Esophagus squamous epithelium (tissue), 4 donors: ENCODE measurements at regions not wholly inside any gene's neighbourhood (a gene's known extent, or its start where the extent isn't known, plus 50 kb on each side); places are given as distances from the start of the nearest gene placed in this dataset.

Source experiments
- CTCF ChIP-seq, 6 experiments: fragments of 450-650 bp in 4 of 6; fragments of 200-600 bp in 2 of 6; sonication (generic) in 2 of 6; IDR thresholded peaks; one replicate each; pipeline ENCODE4 v1.5.1; 2016 to 2019; ENCODE audit warnings: antibody characterized with exemption in 6 of 6, mild to moderate bottlenecking in 4 of 6, moderate library complexity in 4 of 6
- POLR2A ChIP-seq, 4 donors: fragments of 450-650 bp; IDR thresholded peaks; one replicate each; pipeline ENCODE4 v1.6.1; 2017; ENCODE audit warnings: antibody characterized with exemption in 4 of 4, mild to moderate bottlenecking in 4 of 4, moderate library complexity in 3 of 4

GRCh38 chr12:17609701-17610100 lies 480.3 kb downstream of the RERGL start:
- TF ChIP-seq CTCF (IDR thresholded peaks at IDR 0.05) = no peak
- TF ChIP-seq POLR2A (IDR thresholded peaks at IDR 0.05) = no peak
